Activated CD4-positive, alpha-beta memory T cell treated with anti-CD3 and anti-CD28 coated beads for 36 hours (primary cell): ENCODE measurements at regions not wholly inside any gene's neighbourhood (a gene's known extent, or its start where the extent isn't known, plus 50 kb on each side); places are given as distances from the start of the nearest gene placed in this dataset.

Experiments used
- CTCF ChIA-PET: fragments of 350-600 bp; sonication (Branson Sonifier 250); formaldehyde crosslinking; loops from one replicate; lab custom pipeline; 2021; ENCODE audit warnings: antibody characterized with exemption, inconsistent platforms; lab: Charles Lee
- POLR2A ChIA-PET: fragments of 350-600 bp; sonication (Branson Sonifier 250); formaldehyde crosslinking; loops from one replicate; lab custom pipeline; 2021; ENCODE audit warnings: antibody characterized with exemption; lab: Charles Lee
- DNase-seq: peaks from one replicate; pipeline ENCODE4 v3.0.0-alpha.2; 2020
- H3K27ac Mint-ChIP-seq: one replicate; pipeline ENCODE4 v1.8.0; 2021; ENCODE audit warnings: mixed read lengths
- H3K27me3 Mint-ChIP-seq: one replicate; pipeline ENCODE4 v1.8.0; 2021; ENCODE audit warnings: mixed read lengths
- H3K36me3 Mint-ChIP-seq: one replicate; pipeline ENCODE4 v1.8.0; 2021; ENCODE audit warnings: mixed read lengths
- H3K4me1 Mint-ChIP-seq: one replicate; pipeline ENCODE4 v1.8.0; 2021; ENCODE audit warnings: low read depth, mixed read lengths
- H3K4me3 Mint-ChIP-seq: one replicate; pipeline ENCODE4 v1.8.0; 2021; ENCODE audit warnings: mild to moderate bottlenecking, mixed read lengths
- H3K9me3 Mint-ChIP-seq: one replicate; pipeline ENCODE4 v1.8.0; 2021; ENCODE audit warnings: mixed read lengths
- intact Hi-C: fragments of 100-400 bp; cut with micrococcal nuclease; formaldehyde crosslinking; loops from one replicate; pipeline ENCODE4 v1.15.1; 2023

GRCh38 chr2:52835909-52836308, 931.7 kb upstream of the CHAC2 start:
- Mint-ChIP-seq H3K36me3 (no peaks in the 10 kb centered on the region), H3K4me3 (no peak overlapping the region), H3K27ac (no peak overlapping the region), H3K27me3 (no peaks in the 10 kb centered on the region), H3K4me1 (no peaks in the 10 kb centered on the region), H3K9me3 (peaks cover 5% of the 10 kb centered on the region)
- CTCF ChIA-PET, result no interaction called here
- POLR2A ChIA-PET, result no interaction called here
- DNase-seq, result no peak
- intact Hi-C loops, result no loop called here

DNA sequence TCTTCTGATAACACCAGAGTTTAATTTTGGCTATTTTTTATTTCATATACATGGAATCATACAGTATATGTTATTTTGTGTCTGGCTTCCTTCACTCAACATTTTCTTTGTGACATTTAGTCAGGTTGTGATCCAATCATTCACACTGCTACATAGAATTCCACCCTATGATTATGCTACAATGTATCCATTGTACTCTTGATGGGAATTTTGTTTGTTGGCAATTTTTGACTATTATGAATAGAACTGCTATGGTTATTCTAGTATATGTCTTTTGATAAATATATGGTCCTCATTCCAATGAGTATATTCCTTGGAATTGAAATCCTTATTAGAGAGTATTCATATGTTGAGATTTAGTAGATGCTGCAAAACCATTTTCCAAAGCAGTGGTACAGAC, 936.4 kb upstream of the CHAC2 start:
- ChIA-PET POLR2A (no interaction called here), CTCF (no interaction called here)
- no peak overlapping the region for H3K4me3 Mint-ChIP-seq
- intact Hi-C loops, result no loop called here
- peaks cover 8% of the 10 kb centered on the region for H3K9me3 Mint-ChIP-seq
- DNase-seq, result no peak
- no peaks in the 10 kb centered on the region for H3K27me3 Mint-ChIP-seq
- H3K36me3 Mint-ChIP-seq, result no peaks in the 10 kb centered on the region
- no peak overlapping the region for H3K27ac Mint-ChIP-seq
- H3K4me1 Mint-ChIP-seq, result no peaks in the 10 kb centered on the region

GRCh38 chr2:52828112-52828511, 939.5 kb upstream of the CHAC2 start:
- DNase-seq, result no peak
- no peaks in the 10 kb centered on the region for H3K36me3 Mint-ChIP-seq
- H3K4me1 Mint-ChIP-seq, result no peaks in the 10 kb centered on the region
- POLR2A ChIA-PET, result no interaction called here
- H3K4me3 Mint-ChIP-seq, result no peak overlapping the region
- intact Hi-C loops, result no loop called here
- H3K9me3 Mint-ChIP-seq, result peaks cover 5% of the 10 kb centered on the region
- CTCF ChIA-PET, result no interaction called here
- no peak overlapping the region for H3K27ac Mint-ChIP-seq
- no peaks in the 10 kb centered on the region for H3K27me3 Mint-ChIP-seq

DNA sequence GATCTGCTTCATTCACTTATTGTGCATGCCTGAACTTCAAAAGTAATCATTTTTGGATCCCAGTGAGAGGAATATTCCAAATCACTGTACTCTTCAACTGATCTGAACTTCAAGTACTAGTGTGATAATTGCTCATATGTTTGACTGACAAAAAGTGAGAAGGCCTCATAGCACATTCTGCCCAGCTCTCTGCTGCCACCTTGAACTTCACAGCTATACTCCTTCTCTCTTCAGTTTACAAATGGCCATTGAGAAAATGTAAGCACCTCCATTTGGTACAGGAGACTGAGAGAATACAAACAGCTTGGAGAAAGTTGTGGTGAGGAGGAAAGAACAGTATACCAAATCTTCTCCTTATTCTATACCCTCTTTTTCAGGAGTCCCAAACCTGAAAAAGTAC, 946.0 kb upstream of the CHAC2 start:
- DNase-seq, result no peak
- ChIA-PET POLR2A (no interaction called here), CTCF (no interaction called here)
- Mint-ChIP-seq H3K27ac (no peak overlapping the region), H3K4me3 (no peak overlapping the region), H3K36me3 (no peaks in the 10 kb centered on the region), H3K9me3 (peaks cover 3% of the 10 kb centered on the region), H3K4me1 (no peaks in the 10 kb centered on the region), H3K27me3 (no peaks in the 10 kb centered on the region)
- intact Hi-C loops, result no loop called here

DNA sequence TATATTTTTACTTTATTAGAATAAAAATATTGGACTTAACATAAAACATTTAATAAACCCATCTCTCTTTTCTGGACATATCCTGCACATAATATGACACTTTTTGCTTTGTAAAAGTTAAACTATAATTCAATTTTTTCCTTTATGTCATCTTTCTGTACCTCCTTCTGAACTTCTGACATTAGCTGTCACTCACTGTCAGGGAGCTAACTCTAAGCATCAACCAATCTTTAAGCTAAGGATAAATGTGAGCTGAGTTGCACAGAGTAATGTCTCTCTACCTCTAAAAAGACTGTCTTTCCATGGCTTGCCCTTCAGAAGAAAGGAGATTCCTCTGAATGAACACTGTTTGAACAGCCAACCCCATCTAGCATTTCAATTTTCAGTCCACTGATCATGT, 948.6 kb upstream of the CHAC2 start:
- intact Hi-C loops, result no loop called here
- DNase-seq, result no peak
- peaks cover 3% of the 10 kb centered on the region for H3K9me3 Mint-ChIP-seq
- no peak overlapping the region for H3K27ac Mint-ChIP-seq
- CTCF ChIA-PET, result no interaction called here
- POLR2A ChIA-PET, result no interaction called here
- no peaks in the 10 kb centered on the region for H3K27me3 Mint-ChIP-seq
- H3K4me1 Mint-ChIP-seq, result no peaks in the 10 kb centered on the region
- no peak overlapping the region for H3K4me3 Mint-ChIP-seq
- H3K36me3 Mint-ChIP-seq, result no peaks in the 10 kb centered on the region

DNA sequence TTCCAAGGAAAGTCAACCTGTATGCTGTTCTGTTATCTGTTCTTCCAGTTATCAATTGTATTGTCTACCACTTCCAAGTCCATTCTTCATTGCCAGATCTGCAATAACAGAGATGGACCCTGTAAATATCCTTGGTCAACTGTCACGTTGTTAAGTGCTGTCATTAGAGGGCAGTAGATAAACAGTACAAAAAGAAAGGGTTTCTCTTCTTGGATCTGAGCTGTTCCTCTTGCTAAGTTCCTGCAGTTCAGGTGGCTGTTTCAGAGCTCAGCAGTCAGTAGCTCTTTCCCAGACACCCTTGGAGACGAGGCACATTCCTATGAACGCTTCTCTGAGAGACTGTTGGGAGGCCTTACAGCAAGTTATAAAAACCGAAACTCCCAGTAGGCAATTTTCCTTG, 957.1 kb upstream of the CHAC2 start:
- no peak for DNase-seq
- ChIA-PET POLR2A (no interaction called here), CTCF (no interaction called here)
- H3K27me3 Mint-ChIP-seq, result no peaks in the 10 kb centered on the region
- H3K9me3 Mint-ChIP-seq, result no peaks in the 10 kb centered on the region
- H3K4me3 Mint-ChIP-seq, result no peak overlapping the region
- H3K36me3 Mint-ChIP-seq, result no peaks in the 10 kb centered on the region
- H3K4me1 Mint-ChIP-seq, result no peaks in the 10 kb centered on the region
- no peak overlapping the region for H3K27ac Mint-ChIP-seq
- intact Hi-C loops, result no loop called here

- no peak overlapping the region for H3K4me3 Mint-ChIP-seq
- no peak overlapping the region for H3K27ac Mint-ChIP-seq
- CTCF ChIA-PET, result no interaction called here
- intact Hi-C loops, result no loop called here
- H3K27me3 Mint-ChIP-seq, result no peaks in the 10 kb centered on the region
- no peak for DNase-seq
- no peaks in the 10 kb centered on the region for H3K36me3 Mint-ChIP-seq
- POLR2A ChIA-PET, result no interaction called here
- H3K9me3 Mint-ChIP-seq, result peaks cover 6% of the 10 kb centered on the region
- H3K4me1 Mint-ChIP-seq, result no peaks in the 10 kb centered on the region
Observed at GRCh38 chr2:52805901-52806410, 961.6 kb upstream of the CHAC2 start.

DNA sequence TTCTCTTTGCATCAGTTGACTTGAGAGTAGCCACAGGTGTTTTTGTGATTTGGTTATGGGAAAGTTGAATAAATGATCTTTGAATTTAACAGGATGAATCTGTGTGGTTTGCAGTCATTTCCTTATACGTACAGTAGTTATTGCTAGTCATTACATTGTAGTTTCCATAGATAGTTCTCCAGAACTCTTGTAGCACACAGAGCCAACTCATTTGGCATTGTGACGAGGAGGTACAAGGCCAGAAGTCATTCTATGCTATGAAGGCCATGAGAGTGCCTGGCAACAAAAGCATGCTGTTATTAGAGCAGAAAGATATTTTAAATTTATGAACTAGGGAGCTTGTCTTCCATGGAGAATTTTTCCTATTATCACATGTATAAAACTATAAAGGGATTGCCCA, 973.0 kb upstream of the CHAC2 start:
- no peak overlapping the region for H3K4me3 Mint-ChIP-seq
- no peak overlapping the region for H3K27ac Mint-ChIP-seq
- DNase-seq, result no peak
- H3K4me1 Mint-ChIP-seq, result no peaks in the 10 kb centered on the region
- intact Hi-C loops, result no loop called here
- no peaks in the 10 kb centered on the region for H3K36me3 Mint-ChIP-seq
- no peaks in the 10 kb centered on the region for H3K27me3 Mint-ChIP-seq
- CTCF ChIA-PET, result no interaction called here
- H3K9me3 Mint-ChIP-seq, result peaks cover 13% of the 10 kb centered on the region
- POLR2A ChIA-PET, result no interaction called here

- no peak overlapping the region for H3K27ac Mint-ChIP-seq
- H3K9me3 Mint-ChIP-seq, result peaks cover 2% of the 10 kb centered on the region
- CTCF ChIA-PET, result no interaction called here
- intact Hi-C loops, result no loop called here
- DNase-seq, result no peak
- H3K27me3 Mint-ChIP-seq, result no peaks in the 10 kb centered on the region
- POLR2A ChIA-PET, result no interaction called here
- no peaks in the 10 kb centered on the region for H3K4me1 Mint-ChIP-seq
- H3K36me3 Mint-ChIP-seq, result no peaks in the 10 kb centered on the region
- no peak overlapping the region for H3K4me3 Mint-ChIP-seq
Observed at GRCh38 chr2:52779446-52779845, 988.2 kb upstream of the CHAC2 start.

DNA sequence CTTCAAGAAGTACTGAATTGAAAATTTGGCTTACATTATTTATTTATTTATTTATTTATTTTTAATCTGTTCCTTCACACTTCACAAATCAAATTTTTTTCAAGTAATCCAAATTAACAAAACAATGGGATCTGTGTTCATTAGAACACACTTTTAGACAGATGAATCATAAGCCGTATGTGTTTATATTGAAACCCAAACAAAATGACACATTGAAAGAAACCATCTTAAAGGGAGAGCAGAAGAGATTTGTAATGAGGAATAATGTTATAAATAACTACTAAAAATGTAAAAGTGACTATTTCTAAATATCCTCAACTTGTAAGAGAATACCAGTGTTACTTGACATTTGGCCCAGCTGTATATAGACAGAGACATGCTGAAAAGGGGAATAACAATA, 991.0 kb upstream of the CHAC2 start:
- Mint-ChIP-seq H3K27me3 (no peaks in the 10 kb centered on the region), H3K9me3 (peaks cover 10% of the 10 kb centered on the region), H3K27ac (no peak overlapping the region), H3K4me3 (no peak overlapping the region), H3K36me3 (no peaks in the 10 kb centered on the region), H3K4me1 (no peaks in the 10 kb centered on the region)
- intact Hi-C loops, result no loop called here
- POLR2A ChIA-PET, result no interaction called here
- no peak for DNase-seq
- CTCF ChIA-PET, result no interaction called here

DNA sequence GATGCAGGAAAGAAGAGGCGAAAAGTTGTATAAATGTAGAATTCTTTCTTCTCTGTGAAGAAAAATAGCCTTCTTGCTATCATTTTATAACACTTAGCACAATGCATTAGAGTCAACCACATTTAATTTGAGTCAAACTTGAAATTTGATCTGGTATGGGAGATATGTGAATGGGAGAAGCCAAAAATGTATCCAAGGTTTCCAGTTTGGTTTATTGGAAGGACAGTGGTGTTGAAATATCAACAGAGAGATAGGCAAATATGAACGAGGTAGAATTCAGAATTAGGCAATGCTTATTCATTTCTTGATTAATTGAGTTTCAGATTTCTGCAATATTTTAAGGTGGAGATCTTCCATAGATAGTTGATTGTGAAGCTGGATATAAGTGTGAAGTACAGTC, 991.9 kb upstream of the CHAC2 start:
- ChIA-PET CTCF (no interaction called here), POLR2A (no interaction called here)
- no peak overlapping the region for H3K27ac Mint-ChIP-seq
- no peaks in the 10 kb centered on the region for H3K4me1 Mint-ChIP-seq
- H3K36me3 Mint-ChIP-seq, result no peaks in the 10 kb centered on the region
- H3K4me3 Mint-ChIP-seq, result no peak overlapping the region
- H3K27me3 Mint-ChIP-seq, result no peaks in the 10 kb centered on the region
- DNase-seq, result no peak
- intact Hi-C loops, result no loop called here
- peaks cover 13% of the 10 kb centered on the region for H3K9me3 Mint-ChIP-seq

- intact Hi-C loops, result no loop called here
- Mint-ChIP-seq H3K27me3 (no peaks in the 10 kb centered on the region), H3K4me3 (no peak overlapping the region), H3K36me3 (no peaks in the 10 kb centered on the region), H3K9me3 (peaks cover 22% of the 10 kb centered on the region), H3K4me1 (no peaks in the 10 kb centered on the region), H3K27ac (no peak overlapping the region)
- DNase-seq, result no peak
- CTCF ChIA-PET, result no interaction called here
- POLR2A ChIA-PET, result no interaction called here
Observed at GRCh38 chr2:52765735-52766134, 1001.9 kb upstream of the CHAC2 start.

GRCh38 chr2:52749764-52750163, 1017.8 kb upstream of the CHAC2 start:
- H3K4me1 Mint-ChIP-seq, result no peaks in the 10 kb centered on the region
- ChIA-PET POLR2A (no interaction called here), CTCF (no interaction called here)
- H3K27ac Mint-ChIP-seq, result no peak overlapping the region
- intact Hi-C loops, result no loop called here
- H3K36me3 Mint-ChIP-seq, result no peaks in the 10 kb centered on the region
- H3K4me3 Mint-ChIP-seq, result no peak overlapping the region
- DNase-seq, result no peak
- peaks cover 33% of the 10 kb centered on the region for H3K9me3 Mint-ChIP-seq
- no peaks in the 10 kb centered on the region for H3K27me3 Mint-ChIP-seq

DNA sequence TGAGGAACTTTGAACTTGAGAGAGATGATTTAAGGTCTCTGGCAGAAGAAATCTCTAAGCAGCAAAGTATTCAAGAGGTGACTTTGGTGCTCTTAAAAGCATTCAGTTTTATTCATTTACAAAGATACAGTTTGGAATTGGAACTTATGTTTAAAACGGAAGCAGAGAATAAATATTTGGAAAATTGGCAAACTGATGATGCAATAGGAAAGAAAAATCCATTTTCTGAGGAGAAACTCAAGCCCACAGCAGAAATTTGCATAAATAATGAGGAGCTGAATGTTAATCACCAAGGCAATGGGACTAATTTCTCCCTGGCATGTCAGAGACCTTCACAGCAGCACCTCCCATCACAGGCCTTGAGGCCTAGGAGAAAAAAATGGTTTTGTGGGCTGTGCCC, 1022.5 kb upstream of the CHAC2 start:
- Mint-ChIP-seq H3K36me3 (no peaks in the 10 kb centered on the region), H3K4me3 (no peak overlapping the region), H3K9me3 (peaks cover 30% of the 10 kb centered on the region), H3K27me3 (no peaks in the 10 kb centered on the region), H3K27ac (no peak overlapping the region), H3K4me1 (no peaks in the 10 kb centered on the region)
- POLR2A ChIA-PET, result no interaction called here
- intact Hi-C loops, result no loop called here
- CTCF ChIA-PET, result no interaction called here
- no peak for DNase-seq
